ENCODE measurements at regions not wholly inside any gene's neighbourhood (a gene's known extent, or its start where the extent isn't known, plus 50 kb on each side); places are given as distances from the start of the nearest gene placed in this dataset.

- Histone ChIP-seq H3K27me3 (replicated peaks; ENCODE audit: control insufficient read depth, insufficient read depth, low read length, poor library complexity, severe bottlenecking) (no peaks in the 10 kb centered on the region), H3K9me3 (ENCODE audit: control insufficient read depth, low read length) (no peaks in the 10 kb centered on the region), H3K4me1 (ENCODE audit: control insufficient read depth, insufficient read depth, low read length, poor library complexity, severe bottlenecking) (no peaks in the 10 kb centered on the region), H3K27ac (ENCODE audit: insufficient read depth, low read length, poor library complexity, severe bottlenecking) (no peak overlapping the region), H3K4me3 (ENCODE audit: insufficient read depth, low read depth, low read length, poor library complexity, severe bottlenecking) (no peak overlapping the region), H3K36me3 (ENCODE audit: control insufficient read depth, insufficient read depth, low read length) (no peaks in the 10 kb centered on the region)
- DNase-seq = no peak
Measured at GRCh38 chr2:52936029-52936428, 831.6 kb upstream of the CHAC2 start.

GRCh38 chr2:52934920-52935640, 832.5 kb upstream of the CHAC2 start:
- no peak overlapping the region for H3K27ac ChIP-seq (ENCODE audit: insufficient read depth, low read length, poor library complexity, severe bottlenecking)
- H3K9me3 ChIP-seq (ENCODE audit: control insufficient read depth, low read length) = no peaks in the 10 kb centered on the region
- H3K27me3 ChIP-seq (replicated peaks; ENCODE audit: control insufficient read depth, insufficient read depth, low read length, poor library complexity, severe bottlenecking) = no peaks in the 10 kb centered on the region
- H3K4me3 ChIP-seq (ENCODE audit: insufficient read depth, low read depth, low read length, poor library complexity, severe bottlenecking) = no peak overlapping the region
- H3K36me3 ChIP-seq (ENCODE audit: control insufficient read depth, insufficient read depth, low read length) = no peaks in the 10 kb centered on the region
- no peaks in the 10 kb centered on the region for H3K4me1 ChIP-seq (ENCODE audit: control insufficient read depth, insufficient read depth, low read length, poor library complexity, severe bottlenecking)
- no peak for DNase-seq

- H3K27me3 ChIP-seq (replicated peaks; ENCODE audit: control insufficient read depth, insufficient read depth, low read length, poor library complexity, severe bottlenecking) = no peaks in the 10 kb centered on the region
- H3K4me3 ChIP-seq (ENCODE audit: insufficient read depth, low read depth, low read length, poor library complexity, severe bottlenecking) = no peak overlapping the region
- no peak overlapping the region for H3K27ac ChIP-seq (ENCODE audit: insufficient read depth, low read length, poor library complexity, severe bottlenecking)
- H3K9me3 ChIP-seq (ENCODE audit: control insufficient read depth, low read length) = no peaks in the 10 kb centered on the region
- H3K4me1 ChIP-seq (ENCODE audit: control insufficient read depth, insufficient read depth, low read length, poor library complexity, severe bottlenecking) = no peaks in the 10 kb centered on the region
- no peaks in the 10 kb centered on the region for H3K36me3 ChIP-seq (ENCODE audit: control insufficient read depth, insufficient read depth, low read length)
- DNase-seq = no peak
Measured at GRCh38 chr2:52934323-52934898, 833.2 kb upstream of the CHAC2 start.

- DNase-seq = no peak
- Histone ChIP-seq H3K4me1 (ENCODE audit: control insufficient read depth, insufficient read depth, low read length, poor library complexity, severe bottlenecking) (no peaks in the 10 kb centered on the region), H3K36me3 (ENCODE audit: control insufficient read depth, insufficient read depth, low read length) (no peaks in the 10 kb centered on the region), H3K27ac (ENCODE audit: insufficient read depth, low read length, poor library complexity, severe bottlenecking) (no peak overlapping the region), H3K27me3 (replicated peaks; ENCODE audit: control insufficient read depth, insufficient read depth, low read length, poor library complexity, severe bottlenecking) (no peaks in the 10 kb centered on the region), H3K4me3 (ENCODE audit: insufficient read depth, low read depth, low read length, poor library complexity, severe bottlenecking) (no peak overlapping the region), H3K9me3 (ENCODE audit: control insufficient read depth, low read length) (no peaks in the 10 kb centered on the region)
Measured at GRCh38 chr2:52933878-52934277, 833.7 kb upstream of the CHAC2 start.

- H3K4me3 ChIP-seq (ENCODE audit: insufficient read depth, low read depth, low read length, poor library complexity, severe bottlenecking) = no peak overlapping the region
- H3K27ac ChIP-seq (ENCODE audit: insufficient read depth, low read length, poor library complexity, severe bottlenecking) = no peak overlapping the region
- no peaks in the 10 kb centered on the region for H3K27me3 ChIP-seq (replicated peaks; ENCODE audit: control insufficient read depth, insufficient read depth, low read length, poor library complexity, severe bottlenecking)
- no peaks in the 10 kb centered on the region for H3K9me3 ChIP-seq (ENCODE audit: control insufficient read depth, low read length)
- DNase-seq = no peak
- H3K4me1 ChIP-seq (ENCODE audit: control insufficient read depth, insufficient read depth, low read length, poor library complexity, severe bottlenecking) = no peaks in the 10 kb centered on the region
- H3K36me3 ChIP-seq (ENCODE audit: control insufficient read depth, insufficient read depth, low read length) = no peaks in the 10 kb centered on the region
Measured at GRCh38 chr2:52931660-52932059, 835.9 kb upstream of the CHAC2 start.

GRCh38 chr2:52929412-52929811, 838.2 kb upstream of the CHAC2 start:
- Histone ChIP-seq H3K9me3 (ENCODE audit: control insufficient read depth, low read length) (no peaks in the 10 kb centered on the region), H3K4me3 (ENCODE audit: insufficient read depth, low read depth, low read length, poor library complexity, severe bottlenecking) (no peak overlapping the region), H3K27ac (ENCODE audit: insufficient read depth, low read length, poor library complexity, severe bottlenecking) (no peak overlapping the region), H3K36me3 (ENCODE audit: control insufficient read depth, insufficient read depth, low read length) (no peaks in the 10 kb centered on the region), H3K4me1 (ENCODE audit: control insufficient read depth, insufficient read depth, low read length, poor library complexity, severe bottlenecking) (no peaks in the 10 kb centered on the region), H3K27me3 (replicated peaks; ENCODE audit: control insufficient read depth, insufficient read depth, low read length, poor library complexity, severe bottlenecking) (no peaks in the 10 kb centered on the region)
- DNase-seq = no peak

GRCh38 chr2:52919673-52920072, 847.9 kb upstream of the CHAC2 start:
- no peak for DNase-seq

GRCh38 chr2:52918551-52918950, 849.1 kb upstream of the CHAC2 start:
- no peaks in the 10 kb centered on the region for H3K36me3 ChIP-seq (ENCODE audit: control insufficient read depth, insufficient read depth, low read length)
- H3K27ac ChIP-seq (ENCODE audit: insufficient read depth, low read length, poor library complexity, severe bottlenecking) = no peak overlapping the region
- no peak for DNase-seq
- H3K27me3 ChIP-seq (replicated peaks; ENCODE audit: control insufficient read depth, insufficient read depth, low read length, poor library complexity, severe bottlenecking) = no peaks in the 10 kb centered on the region
- H3K4me1 ChIP-seq (ENCODE audit: control insufficient read depth, insufficient read depth, low read length, poor library complexity, severe bottlenecking) = no peaks in the 10 kb centered on the region
- no peaks in the 10 kb centered on the region for H3K9me3 ChIP-seq (ENCODE audit: control insufficient read depth, low read length)
- no peak overlapping the region for H3K4me3 ChIP-seq (ENCODE audit: insufficient read depth, low read depth, low read length, poor library complexity, severe bottlenecking)

More at GRCh38 chr2:52919673-52920072, 847.9 kb upstream of the CHAC2 start:
- Histone ChIP-seq H3K36me3 (ENCODE audit: control insufficient read depth, insufficient read depth, low read length) (no peaks in the 10 kb centered on the region), H3K4me3 (ENCODE audit: insufficient read depth, low read depth, low read length, poor library complexity, severe bottlenecking) (no peak overlapping the region), H3K9me3 (ENCODE audit: control insufficient read depth, low read length) (no peaks in the 10 kb centered on the region), H3K27ac (ENCODE audit: insufficient read depth, low read length, poor library complexity, severe bottlenecking) (no peak overlapping the region), H3K4me1 (ENCODE audit: control insufficient read depth, insufficient read depth, low read length, poor library complexity, severe bottlenecking) (no peaks in the 10 kb centered on the region), H3K27me3 (replicated peaks; ENCODE audit: control insufficient read depth, insufficient read depth, low read length, poor library complexity, severe bottlenecking) (no peaks in the 10 kb centered on the region)

GRCh38 chr2:52916981-52917380, 850.6 kb upstream of the CHAC2 start:
- no peaks in the 10 kb centered on the region for H3K27me3 ChIP-seq (replicated peaks; ENCODE audit: control insufficient read depth, insufficient read depth, low read length, poor library complexity, severe bottlenecking)

GRCh38 chr2:52904355-52904891, 863.2 kb upstream of the CHAC2 start:
- Histone ChIP-seq H3K9me3 (ENCODE audit: control insufficient read depth, low read length) (no peaks in the 10 kb centered on the region), H3K27ac (ENCODE audit: insufficient read depth, low read length, poor library complexity, severe bottlenecking) (no peak overlapping the region), H3K4me3 (ENCODE audit: insufficient read depth, low read depth, low read length, poor library complexity, severe bottlenecking) (no peak overlapping the region), H3K27me3 (replicated peaks; ENCODE audit: control insufficient read depth, insufficient read depth, low read length, poor library complexity, severe bottlenecking) (no peaks in the 10 kb centered on the region), H3K4me1 (ENCODE audit: control insufficient read depth, insufficient read depth, low read length, poor library complexity, severe bottlenecking) (no peaks in the 10 kb centered on the region), H3K36me3 (ENCODE audit: control insufficient read depth, insufficient read depth, low read length) (no peaks in the 10 kb centered on the region)
- no peak for DNase-seq

More at GRCh38 chr2:52916981-52917380, 850.6 kb upstream of the CHAC2 start:
- no peaks in the 10 kb centered on the region for H3K36me3 ChIP-seq (ENCODE audit: control insufficient read depth, insufficient read depth, low read length)
- no peak for DNase-seq
- H3K9me3 ChIP-seq (ENCODE audit: control insufficient read depth, low read length) = no peaks in the 10 kb centered on the region
- H3K27ac ChIP-seq (ENCODE audit: insufficient read depth, low read length, poor library complexity, severe bottlenecking) = no peak overlapping the region
- H3K4me1 ChIP-seq (ENCODE audit: control insufficient read depth, insufficient read depth, low read length, poor library complexity, severe bottlenecking) = no peaks in the 10 kb centered on the region
- no peak overlapping the region for H3K4me3 ChIP-seq (ENCODE audit: insufficient read depth, low read depth, low read length, poor library complexity, severe bottlenecking)

Measured in effector memory CD4-positive, alpha-beta T cell (primary cell).